Medulla oblongata (tissue), 1 donor: ENCODE measurements at regions not wholly inside any gene's neighbourhood (a gene's known extent, or its start where the extent isn't known, plus 50 kb on each side); places are given as distances from the start of the nearest gene placed in this dataset.

Experiments used
- DNase-seq: peaks from one replicate; pipeline ENCODE4 v3.0.0-alpha.2; 2015; ENCODE audit errors: extremely low spot score

- peak; percentile 46 for DNase-seq
These were observed 718.4 kb upstream of the API5 start for GRCh38 chr11:42593441-42593840.

- no peak for DNase-seq
These were observed 715.9 kb upstream of the API5 start for GRCh38 chr11:42595876-42596275.

- no peak for DNase-seq
These were observed 715.1 kb upstream of the API5 start for GRCh38 chr11:42596576-42597145.

- DNase-seq, result no peak
These were observed 713.5 kb upstream of the API5 start for GRCh38 chr11:42598341-42598740.

DNA sequence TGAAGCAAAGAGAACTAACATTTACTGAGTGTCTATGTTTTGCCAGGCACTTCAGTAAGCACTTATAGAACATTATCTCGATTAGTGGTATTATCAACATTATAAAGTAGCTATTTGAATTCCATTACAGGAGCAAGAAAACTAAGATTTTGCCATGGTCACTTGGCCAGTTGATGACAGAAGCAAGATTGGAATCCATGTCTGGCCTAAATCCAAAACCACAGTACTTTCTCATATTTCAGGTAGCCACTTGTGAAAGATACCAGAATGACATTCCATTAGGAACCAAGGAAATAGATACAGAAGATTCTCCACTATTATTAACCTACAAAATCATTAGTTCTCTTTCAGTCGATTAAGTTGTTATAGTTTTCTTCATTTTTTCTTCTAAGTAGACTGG lies 691.0 kb upstream of the API5 start:
- DNase-seq, result no peak

GRCh38 chr11:42625757-42626665 lies 685.8 kb upstream of the API5 start:
- DNase-seq, result no peak

- peak; percentile 88 for DNase-seq
These were observed 680.5 kb upstream of the API5 start for GRCh38 chr11:42631220-42631843.

DNA sequence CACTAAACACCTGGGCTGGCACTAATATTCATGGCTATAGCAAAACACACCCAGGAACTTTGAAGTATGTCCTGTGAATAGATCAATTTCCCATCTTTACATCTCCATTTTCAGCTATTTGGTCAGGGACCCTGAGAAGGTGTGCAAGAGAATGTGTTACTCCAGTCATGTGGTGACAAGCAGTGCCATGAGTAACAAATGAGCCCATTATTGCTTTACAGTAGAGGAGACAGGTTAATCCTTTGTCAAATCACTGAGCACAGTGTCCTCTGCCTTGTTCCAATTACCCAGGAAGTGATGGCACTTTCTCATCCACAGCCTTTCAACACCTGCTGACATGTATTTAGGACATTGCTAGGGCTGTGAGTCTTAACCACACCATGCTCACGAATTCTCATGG lies 664.8 kb upstream of the API5 start:
- no peak for DNase-seq

- no peak for DNase-seq
These were observed 663.8 kb upstream of the API5 start for GRCh38 chr11:42647993-42648392.

GRCh38 chr11:42651621-42652020 lies 660.2 kb upstream of the API5 start:
- no peak for DNase-seq

GRCh38 chr11:42657169-42657568 lies 654.6 kb upstream of the API5 start:
- no peak for DNase-seq

- DNase-seq, result no peak
These were observed 649.9 kb upstream of the API5 start for GRCh38 chr11:42661942-42662341.

GRCh38 chr11:42669248-42669976 lies 642.4 kb upstream of the API5 start:
- no peak for DNase-seq

DNA sequence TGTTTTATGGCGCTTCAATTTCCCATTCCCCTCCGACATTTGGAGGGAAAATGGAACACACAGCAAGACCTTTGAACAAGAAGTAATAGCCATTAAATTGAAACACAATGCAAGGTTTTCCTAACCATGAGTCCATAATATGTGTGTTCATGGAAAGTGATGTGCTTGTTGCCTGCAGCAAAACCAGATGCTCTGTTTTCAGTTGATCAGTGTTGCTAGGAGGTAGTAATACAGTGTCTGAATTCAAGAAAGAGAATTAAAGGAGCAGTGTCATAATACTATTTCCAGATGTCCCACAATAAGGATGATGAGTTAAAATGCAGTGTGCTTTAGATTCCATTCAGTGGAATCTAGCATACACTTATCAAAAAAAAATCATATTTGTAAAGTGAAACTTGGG lies 637.4 kb upstream of the API5 start:
- DNase-seq, result no peak

GRCh38 chr11:42707541-42707940 lies 604.3 kb upstream of the API5 start:
- no peak for DNase-seq

- no peak for DNase-seq
These were observed 602.6 kb upstream of the API5 start for GRCh38 chr11:42709216-42709615.

GRCh38 chr11:42713279-42713678 lies 598.5 kb upstream of the API5 start:
- no peak for DNase-seq

DNA sequence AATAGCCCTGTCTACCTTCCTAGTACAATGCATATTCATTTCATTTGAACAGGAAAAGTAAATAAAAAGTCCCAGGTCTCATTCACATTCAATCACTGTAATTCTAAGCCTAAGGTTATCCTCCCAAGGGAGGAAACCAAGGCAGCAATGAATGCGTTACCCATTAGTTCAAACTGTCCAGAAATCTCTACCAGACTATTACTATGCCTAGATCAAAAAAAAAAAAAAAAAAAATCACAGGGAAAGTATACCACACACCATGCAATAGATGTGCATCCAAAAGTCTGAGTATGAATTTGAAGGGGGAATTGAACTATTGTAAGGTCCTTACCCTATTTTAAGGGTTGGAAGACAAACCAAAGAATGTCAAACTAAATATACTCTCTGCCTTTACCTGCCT lies 598.0 kb upstream of the API5 start:
- no peak for DNase-seq

DNA sequence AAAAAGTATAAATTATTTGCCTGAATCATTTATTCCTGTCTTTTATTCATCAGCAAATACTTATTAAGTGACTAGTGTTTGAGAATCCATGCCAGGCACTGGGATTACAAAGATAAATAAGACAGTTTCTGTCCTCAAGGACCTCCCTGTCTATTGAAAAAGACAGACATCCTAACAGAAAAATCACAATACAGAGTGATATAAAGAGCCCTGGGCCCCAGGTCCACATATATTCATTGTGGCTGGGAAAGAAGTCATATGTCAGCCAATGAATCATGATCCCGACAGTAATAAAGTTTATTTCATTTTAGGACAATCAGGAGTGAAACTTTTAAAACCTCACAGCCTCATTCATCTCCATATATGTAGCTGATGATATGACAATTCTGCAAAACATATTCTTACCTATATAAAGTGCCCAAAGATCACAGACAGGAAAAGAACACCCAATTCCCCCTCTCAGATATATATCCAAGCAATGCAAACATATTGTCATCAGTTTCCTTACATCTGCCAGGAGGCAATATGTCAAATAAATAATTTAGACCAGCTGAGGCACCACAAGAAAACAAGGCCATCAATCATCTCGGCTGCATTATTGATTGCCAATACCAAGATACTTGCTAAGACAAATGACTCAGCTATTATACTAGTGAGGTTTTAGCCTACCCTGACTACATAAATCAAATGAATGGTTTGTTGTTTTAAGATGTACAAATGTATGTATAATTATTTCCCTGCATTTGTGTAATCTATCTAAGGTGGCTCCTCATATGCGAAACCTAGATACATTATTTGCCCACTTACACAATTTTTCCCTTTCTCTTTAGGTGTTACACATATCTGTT lies 590.9 kb upstream of the API5 start:
- DNase-seq, result no peak

- no peak for DNase-seq
These were observed 583.9 kb upstream of the API5 start for GRCh38 chr11:42727879-42728278.

GRCh38 chr11:42762348-42762747 lies 549.4 kb upstream of the API5 start:
- no peak for DNase-seq
